ENCODE measurements at regions not wholly inside any gene's neighbourhood (a gene's known extent, or its start where the extent isn't known, plus 50 kb on each side); places are given as distances from the start of the nearest gene placed in this dataset.

GRCh38 chrX:113033966-113034680 is 193.5 kb upstream of the AMOT start (continued):
- no peak for TF ChIP-seq REST (IDR thresholded peaks at IDR 0.05; ENCODE audit: unreplicated experiment)

- Histone ChIP-seq H3K36me3 (ENCODE audit: insufficient read depth) (no peaks in the 10 kb centered on the region), H3K4me1 (ENCODE audit: insufficient read depth) (no peaks in the 10 kb centered on the region), H3K4me3 (no peak overlapping the region), H3K4me2 (no peak overlapping the region), H3K27ac (ENCODE audit: low read depth) (no peak overlapping the region), H4K20me1 (replicated peaks; ENCODE audit: insufficient read depth) (no peaks in the 10 kb centered on the region), H3K9me2 (ENCODE audit: insufficient read depth) (no peaks in the 10 kb centered on the region), H2AFZ (no peak overlapping the region), H3K27me3 (ENCODE audit: insufficient read depth) (no peaks in the 10 kb centered on the region), H3K79me2 (replicated peaks; ENCODE audit: insufficient read depth) (no peaks in the 10 kb centered on the region), H3F3A (replicated peaks; ENCODE audit: low read depth) (no peaks in the 10 kb centered on the region)
- Mint-ChIP-seq H3K9me3 (no peaks in the 10 kb centered on the region; the same call in 2 of the 3 replicates), H3K27ac (no peak overlapping the region), H3K4me3 (no peak overlapping the region), H3K36me3 (ENCODE audit: low read depth) (no peaks in the 10 kb centered on the region), H3K4me1 (no peaks in the 10 kb centered on the region), H3K27me3 (ENCODE audit: insufficient read depth, low read depth, poor library complexity) (no peaks in the 10 kb centered on the region)
- no peak for ATAC-seq
- DNase-seq (ENCODE audit: low spot score): no peak
- no peak for TF ChIP-seq NANOG (IDR thresholded peaks at IDR 0.05; ENCODE audit: borderline replicate concordance)
- no peak for TF ChIP-seq ZNF114 (CRISPR knock-in tag; IDR thresholded peaks at IDR 0.05)
- TF ChIP-seq CREB1 (CRISPR knock-in tag; IDR thresholded peaks at IDR 0.05; ENCODE audit: low read depth): no peak
- TF ChIP-seq ZNF331 (CRISPR knock-in tag; IDR thresholded peaks at IDR 0.05; ENCODE audit: low read depth): no peak
- no peak for TF ChIP-seq ZNF462 (CRISPR knock-in tag; IDR thresholded peaks at IDR 0.05)
- TF ChIP-seq EZH2phosphoT487 (IDR thresholded peaks at IDR 0.05; ENCODE audit: unreplicated experiment): no peak
- TF ChIP-seq EZH2 (IDR thresholded peaks at IDR 0.05; ENCODE audit: low read depth, unreplicated experiment): no peak
- TF ChIP-seq CTCF (conservative IDR thresholded peaks at IDR 0.05; ENCODE audit: low read depth in 2 of 2): no peak
- TF ChIP-seq STAT1 (IDR thresholded peaks at IDR 0.05; ENCODE audit: unreplicated experiment): no peak
- no peak for TF ChIP-seq ETS1 (IDR thresholded peaks at IDR 0.05)
- TF ChIP-seq POLR2AphosphoS5 (IDR thresholded peaks at IDR 0.05; ENCODE audit: low read depth): no peak
- TF ChIP-seq JUNB (IDR thresholded peaks at IDR 0.05; ENCODE audit: unreplicated experiment): no peak
Observed at GRCh38 chrX:113019958-113020357, 179.3 kb upstream of the AMOT start.

All from GM23338 (cell line).